Kidney (tissue), 13 donors: ENCODE measurements at regions not wholly inside any gene's neighbourhood (a gene's known extent, or its start where the extent isn't known, plus 50 kb on each side); places are given as distances from the start of the nearest gene placed in this dataset.
A peak's percentile ranks its signal among the peaks of the same experiment; 100 is the strongest.

Experiments
- DNase-seq, 5 donors: peaks; one replicate each; pipeline ENCODE4 v3.0.0-alpha.2; 2013 to 2020
- FAIRE-seq: peaks from 2 replicates; lab custom pipeline; 2012; peaks lifted over from hg19 to GRCh38; lab: Jason Lieb, UNC
- H3K27ac ChIP-seq, 2 donors: one replicate each; pipeline ENCODE4 v1.7.0; 2013; ENCODE audit warnings: low read depth in 2 of 2, low read length in 2 of 2, inconsistent platforms in 1 of 2
- H3K27me3 ChIP-seq: one replicate; pipeline ENCODE4 v1.7.1; 2013; ENCODE audit warnings: low read length, inconsistent platforms; ENCODE audit not compliant: control insufficient read depth, insufficient read depth
- H3K36me3 ChIP-seq, 3 donors: one replicate each; pipeline versions ENCODE4 v1.7.0 to v1.7.1; 2013; ENCODE audit warnings: low read length in 3 of 3, control low read depth in 1 of 3, inconsistent platforms in 1 of 3; ENCODE audit not compliant: insufficient read depth in 3 of 3, control insufficient read depth in 2 of 3
- H3K4me1 ChIP-seq, 3 donors: one replicate each; pipeline versions ENCODE4 v1.7.0 to v1.7.1; 2013; ENCODE audit warnings: low read length in 3 of 3, inconsistent platforms in 1 of 3, low read depth in 1 of 3; ENCODE audit not compliant: control insufficient read depth in 2 of 3, insufficient read depth in 2 of 3
- H3K4me3 ChIP-seq, 3 donors: one replicate each; pipeline versions ENCODE4 v1.7.0 to v1.8.1; 2013; ENCODE audit warnings: low read length in 3 of 3, control low read depth in 1 of 3, inconsistent platforms in 1 of 3
- H3K9ac ChIP-seq, 3 donors: one replicate each; pipeline versions ENCODE4 v1.7.0 to v1.7.1; 2013; ENCODE audit warnings: low read length in 3 of 3, control low read depth in 1 of 3, inconsistent platforms in 1 of 3
- H3K9me3 ChIP-seq, 3 donors: one replicate each; pipeline versions ENCODE4 v1.7.0 to v1.7.1; 2013; ENCODE audit warnings: low read length in 3 of 3, control low read depth in 1 of 3, inconsistent platforms in 1 of 3; ENCODE audit not compliant: control insufficient read depth in 2 of 3, insufficient read depth in 1 of 3
- CTCF ChIP-seq: IDR thresholded peaks from 3 replicates; pipeline ENCODE4 v1.5.1; 2012; ENCODE audit warnings: mild to moderate bottlenecking, moderate library complexity, borderline replicate concordance; ENCODE audit not compliant: insufficient read depth; ENCODE audit errors: extremely low read depth
- intact Hi-C: fragments of 100-400 bp; cut with DNase I; formaldehyde crosslinking; loops from one replicate; pipeline ENCODE4 v1.11.1; 2022
- donor health status: control.
- donor health status: control.
- donor health status: control.
- donor health status: control.
- donor health status: control.
- donor health status: DM: yes; HTN: yes; CAD: no.
- donor health status: Normal renal cell carcinoma (clear cell type).

DNA sequence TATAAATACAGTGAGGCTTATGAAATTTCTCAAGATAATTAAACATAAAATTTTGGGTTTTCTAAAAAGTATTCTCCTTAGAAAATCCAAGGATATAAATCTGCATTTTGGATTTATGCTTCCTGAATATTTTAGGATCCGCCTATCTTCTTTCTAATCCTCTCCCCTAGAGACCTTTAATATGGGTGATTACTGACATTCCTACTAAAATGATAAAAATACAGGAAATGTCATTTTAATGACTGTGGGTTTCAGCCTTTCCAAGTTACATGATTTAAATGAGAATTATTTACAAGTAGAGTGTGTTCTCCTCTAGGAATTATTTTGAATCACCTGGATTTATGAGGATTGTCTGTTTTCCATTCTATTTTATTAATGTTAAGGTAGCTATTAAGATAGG is 150.4 kb downstream of the C7orf25 start:
- Histone ChIP-seq H3K27me3 (no peaks in the 10 kb centered on the region), H3K4me1 (no peaks in the 10 kb centered on the region), H3K9ac (no peak overlapping the region), H3K9me3 (peaks cover 0 to 3% (median 0%) of the 10 kb centered on the region in 3 donors), H3K27ac (no peak overlapping the region), H3K36me3 (no peaks in the 10 kb centered on the region), H3K4me3 (no peak overlapping the region)
- intact Hi-C loops = no loop called here
- DNase-seq (no peak), FAIRE-seq (no peak)
- no peak for TF ChIP-seq CTCF

- no peak overlapping the region for H3K9ac ChIP-seq
- H3K4me3 ChIP-seq = no peak overlapping the region
- DNase-seq (no peak), FAIRE-seq (no peak)
- H3K27ac ChIP-seq = no peak overlapping the region
- intact Hi-C loops = no loop called here
- H3K27me3 ChIP-seq = no peaks in the 10 kb centered on the region
- no peak for TF ChIP-seq CTCF
- H3K4me1 ChIP-seq = no peaks in the 10 kb centered on the region
- H3K36me3 ChIP-seq = no peaks in the 10 kb centered on the region
- H3K9me3 ChIP-seq = peaks cover 0 to 3% (median 0%) of the 10 kb centered on the region in 3 donors
Measured at GRCh38 chr7:42758124-42758523, 153.7 kb downstream of the C7orf25 start.

GRCh38 chr7:42756841-42757240 is 155.0 kb downstream of the C7orf25 start:
- Histone ChIP-seq H3K4me1 (no peaks in the 10 kb centered on the region), H3K9me3 (peaks cover 0 to 3% (median 0%) of the 10 kb centered on the region in 3 donors), H3K9ac (no peak overlapping the region), H3K27me3 (no peaks in the 10 kb centered on the region), H3K4me3 (no peak overlapping the region), H3K36me3 (no peaks in the 10 kb centered on the region), H3K27ac (no peak overlapping the region)
- FAIRE-seq (no peak), DNase-seq (peak in 1 of 5 donors; percentile 13)
- intact Hi-C loops = no loop called here
- TF ChIP-seq CTCF = no peak

DNA sequence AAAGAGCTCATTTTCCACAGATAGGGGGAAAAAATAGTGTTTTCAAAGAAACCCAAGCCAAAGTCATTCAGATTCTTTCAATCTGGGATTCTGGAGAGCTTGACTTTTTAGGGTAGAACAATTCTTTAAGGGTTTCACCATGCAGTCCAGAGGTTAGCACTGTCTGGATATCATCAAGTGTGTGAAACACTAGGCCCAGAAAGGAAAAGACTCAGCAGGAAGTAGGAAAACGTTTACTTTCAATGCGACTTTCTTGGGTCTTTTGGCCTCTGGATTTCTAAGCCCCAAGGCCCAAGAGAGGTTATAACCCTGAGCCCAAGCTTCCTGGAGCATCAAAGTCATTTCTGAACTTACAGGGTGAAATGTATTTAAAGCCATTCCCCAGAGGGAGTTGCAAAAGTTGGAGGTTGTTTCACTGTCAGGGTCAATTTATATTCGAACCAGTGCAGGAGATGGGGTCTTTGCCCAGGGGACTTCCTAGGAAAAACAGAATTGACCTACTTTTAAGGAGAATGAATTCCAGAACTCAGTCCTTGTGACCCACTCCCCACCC is 158.0 kb downstream of the C7orf25 start:
- FAIRE-seq (no peak), DNase-seq (peak in 3 of 5 donors; percentile 15 to 63 (median 38))
- Histone ChIP-seq H3K4me1 (no peaks in the 10 kb centered on the region), H3K27ac (no peak overlapping the region), H3K9me3 (peaks cover 0 to 2% (median 0%) of the 10 kb centered on the region in 3 donors), H3K9ac (no peak overlapping the region), H3K36me3 (no peaks in the 10 kb centered on the region), H3K4me3 (no peak overlapping the region), H3K27me3 (no peaks in the 10 kb centered on the region)
- intact Hi-C loops = no loop called here
- no peak for TF ChIP-seq CTCF
